Skeletal muscle tissue (tissue), 3 donors: ENCODE measurements at regions not wholly inside any gene's neighbourhood (a gene's known extent, or its start where the extent isn't known, plus 50 kb on each side); places are given as distances from the start of the nearest gene placed in this dataset.
"Not testable (repeated sequence)": the region's sequence is repeated elsewhere in the genome, so short reads cannot be mapped to it uniquely, and the experiment has no call there.

Experiments
- H3K27ac ChIP-seq: one replicate; pipeline ENCODE4 v1.7.0; 2013; ENCODE audit warnings: mild to moderate bottlenecking, low read depth, low read length, inconsistent platforms
- H3K27me3 ChIP-seq, 3 donors: one replicate each; pipeline ENCODE4 v1.7.0; 2013; ENCODE audit warnings: low read length in 3 of 3; ENCODE audit not compliant: control insufficient read depth in 3 of 3, insufficient read depth in 3 of 3
- H3K36me3 ChIP-seq, 3 donors: one replicate each; pipeline ENCODE4 v1.7.0; 2013; ENCODE audit warnings: low read length in 3 of 3; ENCODE audit not compliant: control insufficient read depth in 3 of 3, insufficient read depth in 3 of 3
- H3K4me1 ChIP-seq, 3 donors: one replicate each; pipeline ENCODE4 v1.7.0; 2013; ENCODE audit warnings: low read length in 3 of 3, mild to moderate bottlenecking in 3 of 3; ENCODE audit not compliant: control insufficient read depth in 3 of 3, insufficient read depth in 3 of 3
- H3K4me3 ChIP-seq, 3 donors: one replicate each; pipeline ENCODE4 v1.7.0; 2013; ENCODE audit warnings: low read length in 3 of 3
- H3K9ac ChIP-seq, 3 donors: one replicate each; pipeline ENCODE4 v1.7.0; 2013; ENCODE audit warnings: low read length in 3 of 3, mild to moderate bottlenecking in 3 of 3, moderate library complexity in 2 of 3, low read depth in 1 of 3
- H3K9me3 ChIP-seq, 3 donors: one replicate each; pipeline ENCODE4 v1.7.0; 2013; ENCODE audit warnings: low read length in 3 of 3; ENCODE audit not compliant: control insufficient read depth in 3 of 3
- donor health status: Osteomylitis.

- H3K36me3 ChIP-seq, H3K9ac ChIP-seq, H3K27me3 ChIP-seq, H3K4me1 ChIP-seq, H3K4me3 ChIP-seq, H3K9me3 ChIP-seq, H3K27ac ChIP-seq: not testable (repeated sequence)
Measured at GRCh38 chr6:104676679-104677078, 183.0 kb downstream of the HACE1 start.

GRCh38 chr6:104675161-104675560 lies 184.6 kb downstream of the HACE1 start:
- H3K9ac ChIP-seq, H3K27ac ChIP-seq, H3K9me3 ChIP-seq: not testable (repeated sequence)

DNA sequence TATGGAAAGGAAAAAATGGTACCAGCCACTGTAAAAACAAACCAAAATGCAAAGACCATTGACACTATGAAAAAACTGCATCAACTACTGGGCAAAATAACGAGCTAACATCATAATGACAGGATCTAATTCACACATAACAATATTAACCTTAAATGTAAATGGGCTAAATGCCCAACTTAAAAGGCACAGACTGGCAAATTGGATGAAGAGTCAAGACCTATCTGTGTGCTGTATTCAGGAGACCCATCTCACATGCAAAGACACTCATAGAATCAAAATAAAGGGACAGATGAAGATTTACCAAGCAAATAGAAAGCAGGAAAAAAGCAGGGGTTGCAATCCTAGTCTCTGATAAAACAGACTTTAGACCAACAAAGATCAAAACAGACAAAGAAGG lies 186.6 kb downstream of the HACE1 start:
- H3K4me1 ChIP-seq, H3K27ac ChIP-seq, H3K9ac ChIP-seq, H3K27me3 ChIP-seq, H3K9me3 ChIP-seq, H3K4me3 ChIP-seq, H3K36me3 ChIP-seq: not testable (repeated sequence)

More at GRCh38 chr6:104675161-104675560, 184.6 kb downstream of the HACE1 start:
- not testable (repeated sequence) for H3K4me1 ChIP-seq, H3K4me3 ChIP-seq, H3K36me3 ChIP-seq, H3K27me3 ChIP-seq

DNA sequence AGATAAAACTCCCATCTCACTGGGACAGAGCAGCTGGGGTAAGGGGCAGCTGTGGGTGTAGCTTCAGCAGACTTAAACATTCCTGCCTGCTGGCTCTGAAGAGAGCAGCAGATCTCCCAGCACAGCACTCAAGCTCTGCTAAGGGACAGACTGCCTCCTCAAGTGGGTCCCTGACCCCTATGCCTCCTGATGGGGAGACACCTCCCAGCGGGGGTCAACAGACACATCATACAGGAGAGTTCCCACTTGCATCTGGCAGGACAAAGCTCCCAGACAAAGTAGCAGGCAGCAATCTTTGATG lies 188.2 kb downstream of the HACE1 start:
- not testable (repeated sequence) for H3K27ac ChIP-seq, H3K36me3 ChIP-seq, H3K9me3 ChIP-seq, H3K4me3 ChIP-seq, H3K9ac ChIP-seq, H3K27me3 ChIP-seq, H3K4me1 ChIP-seq

GRCh38 chr6:104670834-104671590 lies 188.7 kb downstream of the HACE1 start:
- H3K27ac ChIP-seq, H3K36me3 ChIP-seq, H3K27me3 ChIP-seq, H3K4me1 ChIP-seq, H3K4me3 ChIP-seq, H3K9me3 ChIP-seq, H3K9ac ChIP-seq: not testable (repeated sequence)

GRCh38 chr6:104669483-104669882 lies 190.2 kb downstream of the HACE1 start:
- H3K9me3 ChIP-seq: peaks cover 0 to 3% (median 0%) of the 10 kb centered on the region in 3 donors
- H3K4me3 ChIP-seq: no peak overlapping the region
- no peaks in the 10 kb centered on the region for H3K4me1 ChIP-seq
- no peak overlapping the region for H3K27ac ChIP-seq
- H3K27me3 ChIP-seq: no peaks in the 10 kb centered on the region
- no peak overlapping the region for H3K9ac ChIP-seq
- H3K36me3 ChIP-seq: no peaks in the 10 kb centered on the region

DNA sequence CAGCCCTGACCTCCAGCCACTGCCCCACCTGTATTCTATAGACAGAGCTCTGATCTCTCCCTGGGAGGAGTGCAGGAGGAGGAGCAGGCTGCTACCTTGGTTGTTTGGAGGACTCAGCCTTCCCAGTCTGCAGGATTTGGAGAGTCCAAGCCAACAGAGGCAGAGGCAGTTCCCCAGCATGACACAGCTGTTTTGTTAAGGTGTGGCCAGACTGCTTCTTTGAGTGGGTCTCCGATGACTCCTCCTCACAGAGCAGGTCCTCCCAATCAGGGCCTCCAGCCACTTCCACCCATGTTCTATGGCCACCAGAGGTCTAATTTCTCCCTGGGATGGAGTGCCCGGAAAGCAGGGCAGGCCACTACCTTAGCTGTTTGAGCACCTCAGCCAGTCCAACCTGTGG lies 203.5 kb downstream of the HACE1 start:
- H3K9me3 ChIP-seq: no peaks in the 10 kb centered on the region
- no peak overlapping the region for H3K27ac ChIP-seq
- H3K4me1 ChIP-seq: no peaks in the 10 kb centered on the region
- H3K4me3 ChIP-seq: no peak overlapping the region
- H3K9ac ChIP-seq: no peak overlapping the region
- H3K36me3 ChIP-seq: no peaks in the 10 kb centered on the region
- H3K27me3 ChIP-seq: no peaks in the 10 kb centered on the region

DNA sequence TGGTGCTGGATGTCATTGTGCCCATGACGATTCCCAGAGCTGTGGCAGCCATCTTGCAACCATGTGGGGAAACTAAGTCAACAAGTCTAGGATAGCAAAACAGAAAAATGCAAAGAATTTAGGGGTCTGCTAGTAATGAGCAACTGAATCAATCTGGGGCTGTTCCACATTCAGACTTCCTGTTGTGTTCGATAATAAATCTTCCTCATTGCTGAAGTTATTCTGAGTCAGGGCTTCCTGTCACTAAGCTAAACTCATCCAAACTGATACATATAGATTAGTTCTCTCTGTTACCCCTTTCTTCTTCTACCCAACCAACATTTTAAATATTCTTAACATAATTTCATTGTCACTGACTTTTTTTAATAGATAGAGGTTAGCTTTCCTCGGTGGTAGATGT lies 205.9 kb downstream of the HACE1 start:
- no peak overlapping the region for H3K27ac ChIP-seq
- H3K27me3 ChIP-seq: no peaks in the 10 kb centered on the region
- H3K36me3 ChIP-seq: no peaks in the 10 kb centered on the region
- no peaks in the 10 kb centered on the region for H3K4me1 ChIP-seq
- H3K9ac ChIP-seq: no peak overlapping the region
- H3K4me3 ChIP-seq: no peak overlapping the region
- H3K9me3 ChIP-seq: no peaks in the 10 kb centered on the region

- Histone ChIP-seq H3K27ac (no peak overlapping the region), H3K27me3 (no peaks in the 10 kb centered on the region), H3K36me3 (no peaks in the 10 kb centered on the region), H3K4me3 (no peak overlapping the region), H3K9me3 (no peaks in the 10 kb centered on the region), H3K4me1 (no peaks in the 10 kb centered on the region), H3K9ac (no peak overlapping the region)
Measured at GRCh38 chr6:104648347-104648746, 211.4 kb downstream of the HACE1 start.

- Histone ChIP-seq H3K9me3 (no peaks in the 10 kb centered on the region), H3K27ac (no peak overlapping the region)
Measured at GRCh38 chr6:104644848-104645247, 214.9 kb downstream of the HACE1 start.

GRCh38 chr6:104642871-104643270 lies 216.8 kb downstream of the HACE1 start:
- no peak overlapping the region for H3K4me3 ChIP-seq
- H3K27ac ChIP-seq: no peak overlapping the region
- no peak overlapping the region for H3K9ac ChIP-seq
- peaks cover 0 to 6% (median 0%) of the 10 kb centered on the region in 3 donors for H3K4me1 ChIP-seq
- H3K9me3 ChIP-seq: no peaks in the 10 kb centered on the region
- no peaks in the 10 kb centered on the region for H3K27me3 ChIP-seq
- no peaks in the 10 kb centered on the region for H3K36me3 ChIP-seq

More at GRCh38 chr6:104644848-104645247, 214.9 kb downstream of the HACE1 start:
- Histone ChIP-seq H3K4me1 (no peaks in the 10 kb centered on the region), H3K27me3 (no peaks in the 10 kb centered on the region), H3K4me3 (no peak overlapping the region), H3K36me3 (no peaks in the 10 kb centered on the region), H3K9ac (no peak overlapping the region)
